ENCODE measurements at regions not wholly inside any gene's neighbourhood (a gene's known extent, or its start where the extent isn't known, plus 50 kb on each side); places are given as distances from the start of the nearest gene placed in this dataset.

DNA sequence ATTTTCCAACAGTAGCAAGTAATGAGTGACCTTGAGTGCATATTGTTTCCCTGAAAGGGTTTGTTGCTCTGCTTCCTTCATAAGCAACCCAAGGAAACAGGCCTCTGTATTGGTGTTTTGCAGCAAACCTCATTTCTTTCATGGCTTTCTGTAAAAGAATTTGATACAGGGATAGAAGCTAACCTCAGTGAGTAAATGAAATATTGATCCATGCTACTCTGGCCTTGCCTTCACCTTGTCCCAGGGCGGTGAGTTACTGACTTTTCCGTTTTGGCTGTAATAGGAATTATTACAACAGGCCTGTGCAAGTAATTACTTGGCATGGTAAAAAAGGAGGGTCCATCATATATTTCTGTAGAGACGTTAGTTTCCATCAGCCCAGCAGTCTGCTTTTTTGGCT lies 130.9 kb upstream of the MPPED2 start:
- no peak for ATAC-seq (ENCODE audit: low read depth)
- Histone ChIP-seq H3K14ac (replicated peaks; ENCODE audit: low read depth, low read length) (no peak overlapping the region), H3K79me1 (ENCODE audit: low read depth in 1 of 2, low read length in 2 of 2) (no peaks in the 10 kb centered on the region), H3K18ac (ENCODE audit: low read depth, low read length) (no peak overlapping the region), H3K27ac (ENCODE audit: insufficient read depth, low read length) (no peak overlapping the region), H3K27me3 (ENCODE audit: control insufficient read depth, insufficient read depth, low read length) (no peaks in the 10 kb centered on the region), H4K8ac (ENCODE audit: low read depth in 2 of 2, low read length in 2 of 2) (no peak overlapping the region), H3K9me3 (ENCODE audit: control insufficient read depth, insufficient read depth, low read length) (no peaks in the 10 kb centered on the region), H2AK9ac (replicated peaks; ENCODE audit: low read depth, low read length, poor library complexity) (no peak overlapping the region), H2AK5ac (ENCODE audit: low read depth, low read length) (no peak overlapping the region), H2BK5ac (ENCODE audit: low read depth, low read length, poor library complexity, severe bottlenecking) (no peak overlapping the region), H2BK120ac (ENCODE audit: low read depth, low read length) (no peak overlapping the region), H3K9me1 (ENCODE audit: insufficient read depth, low read length) (no peaks in the 10 kb centered on the region), H3K4ac (ENCODE audit: low read depth, low read length) (no peak overlapping the region), H3K4me3 (ENCODE audit: insufficient read depth, low read depth, low read length) (no peak overlapping the region), H4K91ac (ENCODE audit: insufficient read depth, low read depth, low read length) (no peak overlapping the region), H3K4me2 (ENCODE audit: low read depth, low read length) (no peak overlapping the region), H3K23ac (ENCODE audit: low read depth, low read length) (no peak overlapping the region), H3K9ac (ENCODE audit: low read depth, low read length) (no peak overlapping the region), H3K36me3 (ENCODE audit: control insufficient read depth, insufficient read depth, low read length) (no peaks in the 10 kb centered on the region), H3K4me1 (ENCODE audit: control insufficient read depth, insufficient read depth, low read length) (no peaks in the 10 kb centered on the region), H3K56ac (ENCODE audit: extremely low read depth, insufficient read depth, low read length) (no peak overlapping the region), H4K5ac (ENCODE audit: low read depth, low read length) (no peak overlapping the region), H4K20me1 (ENCODE audit: insufficient read depth, low read length) (no peaks in the 10 kb centered on the region), H2BK15ac (ENCODE audit: low read depth, low read length) (no peak overlapping the region), H2AFZ (replicated peaks; ENCODE audit: low read length, poor library complexity) (no peak overlapping the region), H2BK20ac (ENCODE audit: low read depth, low read length) (no peak overlapping the region)
- dilution Hi-C loops (cut with HindIII; ENCODE audit: low sequenced_read_pairs, unreplicated experiment) (no loop called here), intact Hi-C loops (cut with micrococcal nuclease) (no loop called here), in situ Hi-C loops (cut with MboI; ENCODE audit: low sequenced_read_pairs) (no loop called here)
- CTCF ChIA-PET = no interaction called here
- TF ChIP-seq RAD21 (IDR thresholded peaks at IDR 0.05; ENCODE audit: low read length) = no peak
- no peak for TF ChIP-seq MAFK (IDR thresholded peaks at IDR 0.05; ENCODE audit: low read depth, low read length)
- TF ChIP-seq NFE2L2 (IDR thresholded peaks at IDR 0.05; ENCODE audit: low read depth, low read length) = no peak
- no peak for TF ChIP-seq BHLHE40 (IDR thresholded peaks at IDR 0.05; ENCODE audit: low read depth, low read length)
- TF ChIP-seq USF2 (IDR thresholded peaks at IDR 0.05; ENCODE audit: low read depth, low read length) = no peak
- TF ChIP-seq RCOR1 (IDR thresholded peaks at IDR 0.05; ENCODE audit: insufficient replicate concordance, low read length) = no peak
- TF ChIP-seq RFX5 (IDR thresholded peaks at IDR 0.05; ENCODE audit: low read depth, low read length) = no peak
- no peak for TF ChIP-seq FOS (IDR thresholded peaks at IDR 0.05; ENCODE audit: low read depth, low read length)
- no peak for TF ChIP-seq CEBPB (IDR thresholded peaks at IDR 0.05; ENCODE audit: low read depth, low read length)
- no peak for TF ChIP-seq MAZ (IDR thresholded peaks at IDR 0.05; ENCODE audit: borderline replicate concordance, low read depth, low read length)
- no peak for TF ChIP-seq CHD1 (IDR thresholded peaks at IDR 0.05; ENCODE audit: low read depth, low read length)
- TF ChIP-seq CTCF (conservative IDR thresholded peaks at IDR 0.05; ENCODE audit: low read depth, low read length) = no peak
- TF ChIP-seq ELK1 (IDR thresholded peaks at IDR 0.05; ENCODE audit: borderline replicate concordance, low read depth, low read length) = no peak
- no peak for TF ChIP-seq SMC3 (IDR thresholded peaks at IDR 0.05; ENCODE audit: low read depth, low read length)
- no peak for TF ChIP-seq MXI1 (IDR thresholded peaks at IDR 0.05; ENCODE audit: borderline replicate concordance, low read depth, low read length)
- no peak for TF ChIP-seq POLR2A (IDR thresholded peaks at IDR 0.05; ENCODE audit: low read depth, low read length)
- WGBS, 2 experiments (ENCODE audit: extremely low coverage in 2 of 2, insufficient read length in 1 of 2) = no CpG with 5 or more reads among the region's 3 CpGs
- POLR2A ChIA-PET (ENCODE audit: unreplicated experiment) = no interaction called here
- BruUV-seq (replicated peaks) = no TSS peak
- DNase-seq = no peak
